ENCODE measurements at regions not wholly inside any gene's neighbourhood (a gene's known extent, or its start where the extent isn't known, plus 50 kb on each side); places are given as distances from the start of the nearest gene placed in this dataset.

DNA sequence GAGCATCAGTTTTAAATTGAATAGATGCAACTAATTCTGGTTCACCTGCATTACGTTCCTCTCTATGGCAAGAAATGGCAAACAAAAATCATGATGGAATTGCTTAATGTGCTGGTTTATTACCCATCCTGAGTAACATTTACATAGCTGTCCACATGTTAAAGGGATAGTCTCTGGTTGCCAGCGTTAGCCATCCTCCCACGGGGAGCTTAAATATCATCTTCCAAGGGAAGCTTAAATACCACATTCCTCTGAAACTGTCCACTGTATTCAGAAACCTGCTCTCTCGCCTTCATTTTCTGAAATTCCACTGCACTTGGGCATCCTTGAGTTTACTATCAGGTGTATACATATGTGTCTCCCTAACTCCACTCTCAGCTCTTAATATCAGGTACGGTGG lies 586.6 kb downstream of the TLL1 start:
- WGBS (ENCODE audit: low lambda C conversion rate) = 19% methylated on average over 4 of the region's 5 CpGs
- Histone ChIP-seq H3K9me3 (ENCODE audit: low read length) (no peaks in the 10 kb centered on the region), H3K4me2 (ENCODE audit: low read depth, low read length) (no peak overlapping the region), H3K27me3 (ENCODE audit: control insufficient read depth in 1 of 2, insufficient read depth in 2 of 2, low read length in 2 of 2) (no peaks in the 10 kb centered on the region), H3K4me1 (ENCODE audit: insufficient read depth, low read length) (no peaks in the 10 kb centered on the region), H3K36me3 (replicated peaks in 1 of 2; ENCODE audit: control insufficient read depth in 1 of 2, insufficient read depth in 2 of 2, low read length in 2 of 2) (no peaks in the 10 kb centered on the region), H3K27ac (ENCODE audit: extremely low read length, insufficient read depth, low read length) (no peak overlapping the region), H4K20me1 (ENCODE audit: insufficient read depth, low read length) (no peaks in the 10 kb centered on the region), H2AFZ (ENCODE audit: low read length) (no peak overlapping the region), H3K9ac (ENCODE audit: insufficient read depth, low read depth, low read length) (no peak overlapping the region), H3K79me2 (ENCODE audit: insufficient read depth, low read length) (no peaks in the 10 kb centered on the region), H3K4me3 (replicated peaks in 1 of 3; ENCODE audit: insufficient read depth in 1 of 3, low read depth in 2 of 3, low read length in 3 of 3) (no peak overlapping the region)
- DNase-seq (ENCODE audit: low spot score) (no peak), ATAC-seq (no peak), FAIRE-seq (no peak)
- intact Hi-C loops (cut with micrococcal nuclease; ENCODE audit: unreplicated experiment) = no loop called here
- ChIA-PET CTCF (ENCODE audit: low intra/inter-chr PET ratio, low total read pairs) (no interaction called here), POLR2A (no interaction called here)
- in situ Hi-C loops (cut with HindIII; ENCODE audit: extremely low pct_ligation_motif_present, low pct_unique_long_range_greater_than_20kb) = no loop called here
- no TSS peak for BruUV-seq (replicated peaks)
- TF ChIP-seq ZSCAN31 (CRISPR knock-in tag; IDR thresholded peaks at IDR 0.05; ENCODE audit: low read depth) (no peak), ZNF550 (CRISPR knock-in tag; IDR thresholded peaks at IDR 0.05; ENCODE audit: borderline replicate concordance) (no peak), SKIL (CRISPR knock-in tag; IDR thresholded peaks at IDR 0.05; ENCODE audit: borderline replicate concordance) (no peak), ZMYM4 (CRISPR knock-in tag; IDR thresholded peaks at IDR 0.05) (no peak), ZNF256 (CRISPR knock-in tag; conservative IDR thresholded peaks at IDR 0.05) (no peak), CEBPB (IDR thresholded peaks at IDR 0.05; ENCODE audit: borderline replicate concordance, low read depth, low read length) (no peak), HOMEZ (CRISPR knock-in tag; IDR thresholded peaks at IDR 0.05; ENCODE audit: low read depth) (no peak), ZNF292 (CRISPR knock-in tag; IDR thresholded peaks at IDR 0.05; ENCODE audit: borderline replicate concordance, low read depth) (no peak), ZNF296 (CRISPR knock-in tag; conservative IDR thresholded peaks at IDR 0.05) (no peak), RFXANK (CRISPR knock-in tag; IDR thresholded peaks at IDR 0.05) (no peak), ZNF564 (CRISPR knock-in tag; IDR thresholded peaks at IDR 0.05) (no peak), HDAC6 (IDR thresholded peaks at IDR 0.05; ENCODE audit: low read depth, low read length) (no peak), STAT5B (CRISPR knock-in tag; IDR thresholded peaks at IDR 0.05) (no peak), STAG1 (CRISPR knock-in tag; IDR thresholded peaks at IDR 0.05) (no peak)
- TF ChIP-seq, protein P1, sequence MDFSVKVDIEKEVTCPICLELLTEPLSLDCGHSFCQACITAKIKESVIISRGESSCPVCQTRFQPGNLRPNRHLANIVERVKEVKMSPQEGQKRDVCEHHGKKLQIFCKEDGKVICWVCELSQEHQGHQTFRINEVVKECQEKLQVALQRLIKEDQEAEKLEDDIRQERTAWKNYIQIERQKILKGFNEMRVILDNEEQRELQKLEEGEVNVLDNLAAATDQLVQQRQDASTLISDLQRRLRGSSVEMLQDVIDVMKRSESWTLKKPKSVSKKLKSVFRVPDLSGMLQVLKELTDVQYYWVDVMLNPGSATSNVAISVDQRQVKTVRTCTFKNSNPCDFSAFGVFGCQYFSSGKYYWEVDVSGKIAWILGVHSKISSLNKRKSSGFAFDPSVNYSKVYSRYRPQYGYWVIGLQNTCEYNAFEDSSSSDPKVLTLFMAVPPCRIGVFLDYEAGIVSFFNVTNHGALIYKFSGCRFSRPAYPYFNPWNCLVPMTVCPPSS (IDR thresholded peaks at IDR 0.05) = no peak
- TF ChIP-seq, protein P2, sequence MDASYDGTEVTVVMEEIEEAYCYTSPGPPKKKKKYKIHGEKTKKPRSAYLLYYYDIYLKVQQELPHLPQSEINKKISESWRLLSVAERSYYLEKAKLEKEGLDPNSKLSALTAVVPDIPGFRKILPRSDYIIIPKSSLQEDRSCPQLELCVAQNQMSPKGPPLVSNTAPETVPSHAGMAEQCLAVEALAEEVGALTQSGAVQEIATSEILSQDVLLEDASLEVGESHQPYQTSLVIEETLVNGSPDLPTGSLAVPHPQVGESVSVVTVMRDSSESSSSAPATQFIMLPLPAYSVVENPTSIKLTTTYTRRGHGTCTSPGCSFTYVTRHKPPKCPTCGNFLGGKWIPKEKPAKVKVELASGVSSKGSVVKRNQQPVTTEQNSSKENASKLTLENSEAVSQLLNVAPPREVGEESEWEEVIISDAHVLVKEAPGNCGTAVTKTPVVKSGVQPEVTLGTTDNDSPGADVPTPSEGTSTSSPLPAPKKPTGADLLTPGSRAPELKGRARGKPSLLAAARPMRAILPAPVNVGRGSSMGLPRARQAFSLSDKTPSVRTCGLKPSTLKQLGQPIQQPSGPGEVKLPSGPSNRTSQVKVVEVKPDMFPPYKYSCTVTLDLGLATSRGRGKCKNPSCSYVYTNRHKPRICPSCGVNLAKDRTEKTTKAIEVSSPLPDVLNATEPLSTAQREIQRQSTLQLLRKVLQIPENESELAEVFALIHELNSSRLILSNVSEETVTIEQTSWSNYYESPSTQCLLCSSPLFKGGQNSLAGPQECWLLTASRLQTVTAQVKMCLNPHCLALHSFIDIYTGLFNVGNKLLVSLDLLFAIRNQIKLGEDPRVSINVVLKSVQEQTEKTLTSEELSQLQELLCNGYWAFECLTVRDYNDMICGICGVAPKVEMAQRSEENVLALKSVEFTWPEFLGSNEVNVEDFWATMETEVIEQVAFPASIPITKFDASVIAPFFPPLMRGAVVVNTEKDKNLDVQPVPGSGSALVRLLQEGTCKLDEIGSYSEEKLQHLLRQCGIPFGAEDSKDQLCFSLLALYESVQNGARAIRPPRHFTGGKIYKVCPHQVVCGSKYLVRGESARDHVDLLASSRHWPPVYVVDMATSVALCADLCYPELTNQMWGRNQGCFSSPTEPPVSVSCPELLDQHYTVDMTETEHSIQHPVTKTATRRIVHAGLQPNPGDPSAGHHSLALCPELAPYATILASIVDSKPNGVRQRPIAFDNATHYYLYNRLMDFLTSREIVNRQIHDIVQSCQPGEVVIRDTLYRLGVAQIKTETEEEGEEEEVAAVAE (CRISPR knock-in tag; IDR thresholded peaks at IDR 0.05; ENCODE audit: borderline replicate concordance) = no peak
